IMR-90 (cell line): ENCODE measurements at regions not wholly inside any gene's neighbourhood (a gene's known extent, or its start where the extent isn't known, plus 50 kb on each side); places are given as distances from the start of the nearest gene placed in this dataset.

Experiments
- ATAC-seq: fragments of 200-7000 bp; cut with Tn5 transposase; 2 replicates; pipeline ENCODE4 v1.9.1; 2020; ENCODE audit warnings: low read depth, mild to moderate bottlenecking, moderate library complexity
- BruUV-seq: library from RNA; stranded (reverse); fragments of 400-500 nt; replicated peaks from 2 replicates; lab custom pipeline; 2021; lab: Mats Ljungman, UMichigan
- CTCF ChIA-PET: fragments of 300-600 bp; formaldehyde crosslinking; extraction: SDS; loops from one replicate; lab custom pipeline; 2021; ENCODE audit warnings: antibody characterized with exemption; lab: Yijun Ruan, JAX
- POLR2A ChIA-PET: fragments of 300-600 bp; sonication (Branson Sonifier 250); formaldehyde crosslinking; loops from one replicate; lab custom pipeline; 2022; ENCODE audit warnings: antibody characterized with exemption; ENCODE audit not compliant: unreplicated experiment; lab: Charles Lee
- DNase-seq: peaks from one replicate; pipeline ENCODE4 v3.0.0; 2013
- H2AFZ ChIP-seq: replicated peaks from 2 replicates; pipeline ENCODE3; 2013; ENCODE audit warnings: low read length, mild to moderate bottlenecking; ENCODE audit not compliant: poor library complexity
- H2AK5ac ChIP-seq: 2 replicates; pipeline ENCODE4 v1.6.1; 2013; ENCODE audit warnings: low read depth, low read length, inconsistent platforms
- H2AK9ac ChIP-seq: replicated peaks from 2 replicates; pipeline ENCODE3; 2013; ENCODE audit warnings: mild to moderate bottlenecking, low read depth, low read length, moderate library complexity; ENCODE audit not compliant: poor library complexity
- H2BK120ac ChIP-seq: 2 replicates; pipeline ENCODE4 v1.6.1; 2013; ENCODE audit warnings: low read depth, low read length, inconsistent platforms
- H2BK15ac ChIP-seq: 3 replicates; pipeline ENCODE4 v1.6.1; 2013; ENCODE audit warnings: low read depth, low read length, inconsistent platforms
- H2BK20ac ChIP-seq: 2 replicates; pipeline ENCODE4 v1.6.1; 2013; ENCODE audit warnings: low read depth, mild to moderate bottlenecking, inconsistent platforms, low read length, moderate library complexity
- H2BK5ac ChIP-seq: 2 replicates; pipeline ENCODE4 v1.6.1; 2013; ENCODE audit warnings: mild to moderate bottlenecking, low read depth, low read length, inconsistent platforms; ENCODE audit not compliant: poor library complexity, severe bottlenecking
- H3K14ac ChIP-seq: replicated peaks from 2 replicates; pipeline ENCODE4 v1.6.1; 2013; ENCODE audit warnings: low read depth, low read length, inconsistent platforms
- H3K18ac ChIP-seq: 2 replicates; pipeline ENCODE4 v1.6.1; 2013; ENCODE audit warnings: low read depth, low read length, control low read depth
- H3K23ac ChIP-seq: 2 replicates; pipeline ENCODE4 v1.6.1; 2013; ENCODE audit warnings: low read depth, low read length, inconsistent platforms
- H3K27ac ChIP-seq: 2 replicates; pipeline ENCODE4 v1.5.1; 2013; ENCODE audit warnings: mild to moderate bottlenecking, control low read depth, low read length; ENCODE audit not compliant: insufficient read depth
- H3K27me3 ChIP-seq: 2 replicates; pipeline ENCODE4 v1.6.1; 2013; ENCODE audit warnings: low read length; ENCODE audit not compliant: control insufficient read depth, insufficient read depth
- H3K36me3 ChIP-seq: 2 replicates; pipeline ENCODE4 v1.6.1; 2013; ENCODE audit warnings: low read length, mixed read lengths; ENCODE audit not compliant: control insufficient read depth, insufficient read depth
- H3K4ac ChIP-seq: 2 replicates; pipeline ENCODE4 v1.6.1; 2013; ENCODE audit warnings: low read depth, low read length, inconsistent platforms
- H3K4me1 ChIP-seq: 2 replicates; pipeline ENCODE4 v1.6.1; 2013; ENCODE audit warnings: low read length, mixed read lengths; ENCODE audit not compliant: control insufficient read depth, insufficient read depth
- H3K4me2 ChIP-seq: 2 replicates; pipeline ENCODE4 v1.6.1; 2013; ENCODE audit warnings: low read depth, mild to moderate bottlenecking, control low read depth, low read length, moderate library complexity
- H3K4me3 ChIP-seq: 2 replicates; pipeline ENCODE4 v1.5.1; 2013; ENCODE audit warnings: low read depth, mild to moderate bottlenecking, control low read depth, low read length, moderate library complexity; ENCODE audit not compliant: insufficient read depth
- H3K56ac ChIP-seq: 2 replicates; pipeline ENCODE4 v1.6.1; 2013; ENCODE audit warnings: low read length, inconsistent platforms; ENCODE audit not compliant: insufficient read depth; ENCODE audit errors: extremely low read depth
- H3K79me1 ChIP-seq, 2 experiments: 2 replicates each; pipeline ENCODE4 v1.6.1; 2013; ENCODE audit warnings: low read length in 2 of 2, inconsistent platforms in 1 of 2, low read depth in 1 of 2
- H3K9ac ChIP-seq: 2 replicates; pipeline ENCODE4 v1.6.1; 2013; ENCODE audit warnings: low read depth, low read length, control low read depth
- H3K9me1 ChIP-seq: 2 replicates; pipeline ENCODE4 v1.6.1; 2013; ENCODE audit warnings: low read length, inconsistent platforms; ENCODE audit not compliant: insufficient read depth
- H3K9me3 ChIP-seq: 2 replicates; pipeline ENCODE4 v1.6.1; 2013; ENCODE audit warnings: low read length; ENCODE audit not compliant: control insufficient read depth, insufficient read depth
- H4K20me1 ChIP-seq: 2 replicates; pipeline ENCODE4 v1.6.1; 2013; ENCODE audit warnings: low read length, inconsistent platforms; ENCODE audit not compliant: insufficient read depth
- H4K5ac ChIP-seq: 2 replicates; pipeline ENCODE4 v1.6.1; 2013; ENCODE audit warnings: mild to moderate bottlenecking, low read depth, low read length, control low read depth
- H4K8ac ChIP-seq, 2 experiments: 2 replicates each; pipeline ENCODE4 v1.6.1; 2013; ENCODE audit warnings: low read depth in 2 of 2, low read length in 2 of 2, control low read depth in 1 of 2, inconsistent platforms in 1 of 2
- H4K91ac ChIP-seq: 2 replicates; pipeline ENCODE4 v1.6.1; 2013; ENCODE audit warnings: low read depth, low read length, inconsistent platforms; ENCODE audit not compliant: insufficient read depth
- BHLHE40 ChIP-seq: fragments of 150-350 bp; IDR thresholded peaks from 2 replicates; pipeline ENCODE4 v1.6.1; 2016; ENCODE audit warnings: mild to moderate bottlenecking, low read depth, low read length
- CEBPB ChIP-seq: IDR thresholded peaks from 2 replicates; pipeline ENCODE4 v1.6.1; 2012; ENCODE audit warnings: low read depth, low read length, improper control_type of control experiment
- CHD1 ChIP-seq: IDR thresholded peaks from 2 replicates; pipeline ENCODE4 v1.6.1; 2012; ENCODE audit warnings: low read depth, low read length, improper control_type of control experiment
- CTCF ChIP-seq: conservative IDR thresholded peaks from 2 replicates; pipeline ENCODE4 v1.5.1; 2012; ENCODE audit warnings: mild to moderate bottlenecking, low read depth, low read length, improper control_type of control experiment
- FOS ChIP-seq: fragments of 150-350 bp; IDR thresholded peaks from 2 replicates; pipeline ENCODE4 v1.6.1; 2016; ENCODE audit warnings: low read depth, low read length
- MAFK ChIP-seq: IDR thresholded peaks from 2 replicates; pipeline ENCODE4 v1.6.1; 2012; ENCODE audit warnings: low read depth, low read length, improper control_type of control experiment
- MAZ ChIP-seq: IDR thresholded peaks from 2 replicates; pipeline ENCODE4 v1.6.1; 2012; ENCODE audit warnings: low read depth, mild to moderate bottlenecking, low read length, improper control_type of control experiment, moderate library complexity, borderline replicate concordance
- MXI1 ChIP-seq: IDR thresholded peaks from 2 replicates; pipeline ENCODE4 v1.6.1; 2012; ENCODE audit warnings: low read depth, mild to moderate bottlenecking, low read length, moderate library complexity, borderline replicate concordance
- NFE2L2 ChIP-seq: fragments of 150-350 bp; IDR thresholded peaks from 2 replicates; pipeline ENCODE4 v1.6.1; 2016; ENCODE audit warnings: low read depth, mild to moderate bottlenecking, low read length
- POLR2A ChIP-seq: IDR thresholded peaks from 2 replicates; pipeline ENCODE4 v1.6.1; 2012; ENCODE audit warnings: mild to moderate bottlenecking, low read depth, low read length
- RAD21 ChIP-seq: IDR thresholded peaks from 2 replicates; pipeline ENCODE4 v1.6.1; 2012; ENCODE audit warnings: low read length, improper control_type of control experiment
- RCOR1 ChIP-seq: IDR thresholded peaks from 2 replicates; pipeline ENCODE4 v1.6.1; 2012; ENCODE audit warnings: mild to moderate bottlenecking, low read length, improper control_type of control experiment; ENCODE audit not compliant: insufficient replicate concordance
- RFX5 ChIP-seq: IDR thresholded peaks from 2 replicates; pipeline ENCODE4 v1.8.0; 2012; ENCODE audit warnings: low read depth, mild to moderate bottlenecking, low read length, moderate library complexity
- SMC3 ChIP-seq: fragments of 150-350 bp; IDR thresholded peaks from 2 replicates; pipeline ENCODE4 v1.6.1; 2016; ENCODE audit warnings: low read depth, mild to moderate bottlenecking, antibody characterized with exemption, low read length, moderate library complexity
- USF2 ChIP-seq: fragments of 150-350 bp; IDR thresholded peaks from 2 replicates; pipeline ENCODE4 v1.6.1; 2017; ENCODE audit warnings: mild to moderate bottlenecking, antibody characterized with exemption, low read length, low read depth
- WGBS, 2 experiments: methylation state at CpG; one replicate each; pipeline versions ENCODE4 v1.1.5 to v1.1.7; 2013; ENCODE audit warnings: missing lambda C conversion rate in 2 of 2; ENCODE audit not compliant: insufficient read length in 1 of 2; ENCODE audit errors: extremely low coverage in 2 of 2; 5-methylcytosine and 5-hydroxymethylcytosine counted together
- dilution Hi-C: fragments of 300-500 bp; cut with HindIII; formaldehyde crosslinking; loops from one replicate; pipeline ENCODE4 v1.14.3; 2018; ENCODE audit warnings: low sequenced_read_pairs; ENCODE audit not compliant: unreplicated experiment
- in situ Hi-C: fragments of 300-500 bp; cut with MboI; formaldehyde crosslinking; loops from 3 replicates; pipeline ENCODE4 v1.14.3; 2019; ENCODE audit warnings: low sequenced_read_pairs, inconsistent platforms, mixed read lengths
- intact Hi-C: fragments of 100-400 bp; cut with micrococcal nuclease; formaldehyde crosslinking; loops from 2 replicates; pipeline ENCODE4 v1.10.0; 2022
- TF ChIP-seq, protein P1 (sequence below): fragments of 150-350 bp; IDR thresholded peaks from 2 replicates; pipeline ENCODE4 v1.6.1; 2016; ENCODE audit warnings: low read depth, mild to moderate bottlenecking, low read length, moderate library complexity, borderline replicate concordance

DNA sequence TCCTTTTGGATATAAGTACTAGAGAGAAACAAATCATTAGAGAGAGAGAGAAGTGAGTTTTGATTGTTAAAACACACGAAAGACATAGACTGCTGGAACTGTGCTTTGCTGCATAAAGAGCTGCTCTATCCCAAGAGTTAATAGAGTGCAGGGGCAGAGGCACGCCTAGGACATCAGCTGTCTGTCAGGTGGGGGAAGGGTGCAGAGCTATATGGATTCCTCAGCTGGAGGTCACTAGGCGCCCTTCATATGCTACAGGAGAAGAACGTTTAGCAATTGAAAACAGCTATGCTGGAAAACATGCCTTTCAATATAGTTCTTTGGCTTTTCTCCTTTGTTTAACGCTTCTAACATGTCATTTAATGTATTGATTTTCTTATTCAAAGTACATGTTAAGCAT, 169.0 kb upstream of the MCHR2 start:
- no peak overlapping the region for H4K8ac ChIP-seq
- H4K5ac ChIP-seq, result no peak overlapping the region
- H4K20me1 ChIP-seq, result no peaks in the 10 kb centered on the region
- H3K9me3 ChIP-seq, result no peaks in the 10 kb centered on the region
- no peak overlapping the region for H3K23ac ChIP-seq
- dilution Hi-C loops, result no loop called here
- no TSS peak for BruUV-seq
- H2BK15ac ChIP-seq, result no peak overlapping the region
- no peak overlapping the region for H3K18ac ChIP-seq
- no peak overlapping the region for H3K56ac ChIP-seq
- H2AFZ ChIP-seq, result peak overlapping the region; percentile 6
- no peak overlapping the region for H2BK120ac ChIP-seq
- no peaks in the 10 kb centered on the region for H3K9me1 ChIP-seq
- H3K36me3 ChIP-seq, result no peaks in the 10 kb centered on the region
- no peak overlapping the region for H3K9ac ChIP-seq
- DNase-seq (no peak), ATAC-seq (no peak)
- intact Hi-C loops, result no loop called here
- no peak overlapping the region for H2AK5ac ChIP-seq
- no peak overlapping the region for H2BK20ac ChIP-seq
- H3K79me1 ChIP-seq, result no peaks in the 10 kb centered on the region
- ChIA-PET POLR2A (no interaction called here), CTCF (interaction anchor here (0.6 kb wide), 1 partner anchor 20 kb away, joined by 3 read pairs; no protein-coding TSS in a partner anchor)
- H3K4me1 ChIP-seq, result no peaks in the 10 kb centered on the region
- in situ Hi-C loops, result no loop called here
- no peak overlapping the region for H3K14ac ChIP-seq
- no peak overlapping the region for H3K4ac ChIP-seq
- no peak overlapping the region for H4K91ac ChIP-seq
- 40% methylated on average over 1 of the region's 5 CpGs; no CpG with 5 or more reads in 1 of the 2 experiments for WGBS, 2 experiments
- no peak overlapping the region for H2BK5ac ChIP-seq
- H3K4me2 ChIP-seq, result no peak overlapping the region
- TF ChIP-seq FOS, result no peak
- TF ChIP-seq POLR2A, result no peak
- TF ChIP-seq CEBPB, result no peak
- no peak for TF ChIP-seq CTCF
- TF ChIP-seq MXI1, result no peak
- no peak for TF ChIP-seq RFX5
- TF ChIP-seq MAZ, result no peak
- TF ChIP-seq BHLHE40, result no peak
- no peak for TF ChIP-seq USF2
- no peak for TF ChIP-seq NFE2L2
- TF ChIP-seq CHD1, result no peak
- TF ChIP-seq MAFK, result no peak
- TF ChIP-seq, protein P1, sequence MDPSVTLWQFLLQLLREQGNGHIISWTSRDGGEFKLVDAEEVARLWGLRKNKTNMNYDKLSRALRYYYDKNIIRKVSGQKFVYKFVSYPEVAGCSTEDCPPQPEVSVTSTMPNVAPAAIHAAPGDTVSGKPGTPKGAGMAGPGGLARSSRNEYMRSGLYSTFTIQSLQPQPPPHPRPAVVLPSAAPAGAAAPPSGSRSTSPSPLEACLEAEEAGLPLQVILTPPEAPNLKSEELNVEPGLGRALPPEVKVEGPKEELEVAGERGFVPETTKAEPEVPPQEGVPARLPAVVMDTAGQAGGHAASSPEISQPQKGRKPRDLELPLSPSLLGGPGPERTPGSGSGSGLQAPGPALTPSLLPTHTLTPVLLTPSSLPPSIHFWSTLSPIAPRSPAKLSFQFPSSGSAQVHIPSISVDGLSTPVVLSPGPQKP, result no peak
- no peak for TF ChIP-seq RAD21
- no peak for TF ChIP-seq SMC3
- no peak for TF ChIP-seq RCOR1
- no peak overlapping the region for H3K27ac ChIP-seq
- no peak overlapping the region for H3K4me3 ChIP-seq
- H3K27me3 ChIP-seq, result peaks cover 22% of the 10 kb centered on the region
- H2AK9ac ChIP-seq, result no peak overlapping the region
